HUDEP-2 (cell line): ENCODE measurements at regions not wholly inside any gene's neighbourhood (a gene's known extent, or its start where the extent isn't known, plus 50 kb on each side); places are given as distances from the start of the nearest gene placed in this dataset.
"Not testable (repeated sequence)": the region's sequence is repeated elsewhere in the genome, so short reads cannot be mapped to it uniquely, and the experiment has no call there.

Experiments
- DNase-seq, 76 experiments: peaks; one replicate each; lab custom pipeline; 2025; ENCODE audit not compliant: unreplicated experiment in 76 of 76; lab: John Stamatoyannopoulos, UW

DNA sequence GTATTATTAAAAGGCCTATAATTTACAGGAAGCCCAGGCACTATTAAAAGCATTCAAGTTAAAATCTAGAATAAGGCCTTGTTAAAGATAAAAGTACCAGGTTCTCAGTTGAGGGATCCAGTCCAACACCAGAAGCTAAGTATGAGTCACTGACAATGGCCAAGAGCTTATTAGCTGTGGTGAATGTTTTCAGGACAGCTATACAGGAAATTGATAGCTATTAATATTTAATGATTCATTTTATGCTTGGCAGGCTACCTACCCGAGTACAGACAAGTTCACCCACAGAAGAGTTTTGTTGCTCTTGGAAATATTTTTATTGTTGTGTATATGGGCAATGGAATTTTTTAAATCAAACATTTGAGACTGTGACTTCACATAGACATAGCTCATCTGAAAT, 729.6 kb upstream of the ZNF804A start:
- no peak for DNase-seq

DNA sequence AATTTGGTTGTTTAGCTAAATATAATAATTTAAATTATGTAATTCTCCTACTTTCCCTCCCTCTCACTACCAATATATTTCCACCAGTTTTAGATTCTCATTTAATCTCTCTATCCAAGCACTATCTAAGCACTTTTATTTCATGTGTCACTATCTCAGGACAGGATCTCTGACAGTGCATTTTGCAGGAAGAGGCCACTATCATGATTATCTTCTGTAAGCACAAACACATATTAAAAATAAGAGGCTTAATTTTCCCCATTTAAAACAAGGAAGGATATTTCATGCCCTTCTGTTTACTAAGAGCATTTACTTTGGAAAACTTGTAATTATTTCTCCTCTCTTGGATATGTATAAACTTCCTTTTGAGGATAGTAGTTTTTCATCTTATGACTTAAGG, 726.2 kb upstream of the ZNF804A start:
- no peak for DNase-seq

DNA sequence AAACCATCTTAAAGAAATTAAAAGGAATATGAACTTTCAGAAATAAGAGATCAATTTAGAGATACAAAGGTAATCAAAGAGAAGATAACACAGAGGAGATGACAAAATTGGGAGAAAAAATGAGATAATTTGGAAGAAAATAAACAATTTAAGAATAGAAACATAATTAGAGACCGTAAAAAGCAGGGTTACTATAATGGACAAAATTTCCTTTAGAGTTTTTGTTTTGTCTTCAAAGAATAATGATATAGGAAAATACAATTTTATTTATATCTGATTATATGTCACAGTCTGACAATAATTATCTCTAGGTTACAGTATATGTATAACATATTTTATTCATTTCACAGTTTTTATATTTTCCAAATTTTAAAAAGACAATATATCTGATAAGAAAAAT, 716.4 kb upstream of the ZNF804A start:
- no peak for DNase-seq

DNA sequence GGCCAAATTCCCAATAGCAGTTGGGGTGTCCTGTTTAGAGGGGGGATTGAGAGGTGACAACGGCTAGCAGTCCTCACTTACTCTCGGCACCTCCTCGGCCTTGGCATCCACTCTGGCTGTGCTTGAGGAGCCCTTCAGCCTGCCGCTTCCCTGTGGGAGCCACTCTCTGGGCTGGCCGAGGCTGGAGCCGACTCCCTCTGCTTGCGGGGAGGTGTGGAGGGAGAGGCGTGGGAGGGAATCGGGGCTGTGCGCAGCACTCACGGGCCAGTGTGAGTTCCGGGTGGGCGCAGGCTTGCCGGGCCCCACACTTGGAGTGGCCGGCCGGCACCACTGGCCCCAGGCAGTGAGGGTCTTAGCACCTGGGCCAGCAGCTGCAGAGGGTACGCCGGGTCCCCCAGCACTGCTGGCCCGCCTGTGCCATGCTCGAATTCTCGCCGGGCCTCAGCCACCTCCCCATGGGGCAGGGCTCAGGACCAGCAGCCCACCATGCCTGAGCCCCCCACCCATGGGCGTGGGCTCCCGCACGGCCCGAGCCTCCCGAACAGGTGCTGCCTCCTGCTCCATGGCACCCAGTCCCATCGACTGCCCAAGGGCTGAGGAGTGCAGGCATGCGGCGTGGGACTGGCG, 705.9 kb upstream of the ZNF804A start:
- DNase-seq, result no peak

GRCh38 chr2:183898641-183899040, 699.7 kb upstream of the ZNF804A start:
- DNase-seq, result no peak

DNA sequence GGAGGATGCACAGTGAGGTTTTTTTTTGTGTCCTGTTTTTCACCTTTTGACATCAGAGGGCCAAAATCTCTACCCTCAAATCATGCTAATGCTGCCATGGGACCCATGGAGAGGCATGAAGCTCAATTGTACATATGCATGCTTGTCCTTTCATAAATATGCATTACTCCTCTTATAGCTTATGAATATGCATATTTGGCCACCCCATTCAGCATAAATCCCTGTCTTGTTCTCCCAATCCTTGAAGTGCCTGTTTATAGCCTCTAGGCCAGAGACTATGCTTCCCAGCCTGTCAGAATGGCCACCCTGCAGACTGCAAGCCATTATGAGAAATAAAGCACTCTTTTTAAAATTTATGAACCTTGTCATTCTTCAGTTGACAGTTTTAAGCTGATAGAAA, 696.4 kb upstream of the ZNF804A start:
- DNase-seq, result no peak

GRCh38 chr2:183903026-183903425, 695.3 kb upstream of the ZNF804A start:
- DNase-seq, result no peak

- DNase-seq, result not testable (repeated sequence)
Measured at GRCh38 chr2:183916041-183916440, 682.3 kb upstream of the ZNF804A start.

- no peak for DNase-seq
Measured at GRCh38 chr2:183919167-183919566, 679.2 kb upstream of the ZNF804A start.

GRCh38 chr2:183919926-183920325, 678.4 kb upstream of the ZNF804A start:
- no peak for DNase-seq

DNA sequence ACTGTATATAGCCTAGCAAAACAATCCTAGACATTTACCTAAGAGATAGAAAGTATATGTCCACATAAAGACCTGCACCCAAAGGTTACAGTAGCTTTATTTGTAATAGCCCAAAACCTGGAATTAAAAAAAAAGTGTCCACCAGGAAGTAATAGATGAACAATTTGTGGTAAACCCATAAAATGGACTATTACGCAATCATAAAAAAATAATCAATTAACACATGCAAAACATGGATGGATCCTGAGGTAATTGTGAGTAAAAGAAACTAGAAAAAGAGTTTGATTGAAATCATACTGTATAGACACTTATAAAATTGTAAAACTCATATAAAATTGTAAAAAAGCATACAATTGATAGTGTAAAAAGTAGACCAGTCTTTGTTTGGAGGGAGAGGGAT, 673.0 kb upstream of the ZNF804A start:
- no peak for DNase-seq

DNA sequence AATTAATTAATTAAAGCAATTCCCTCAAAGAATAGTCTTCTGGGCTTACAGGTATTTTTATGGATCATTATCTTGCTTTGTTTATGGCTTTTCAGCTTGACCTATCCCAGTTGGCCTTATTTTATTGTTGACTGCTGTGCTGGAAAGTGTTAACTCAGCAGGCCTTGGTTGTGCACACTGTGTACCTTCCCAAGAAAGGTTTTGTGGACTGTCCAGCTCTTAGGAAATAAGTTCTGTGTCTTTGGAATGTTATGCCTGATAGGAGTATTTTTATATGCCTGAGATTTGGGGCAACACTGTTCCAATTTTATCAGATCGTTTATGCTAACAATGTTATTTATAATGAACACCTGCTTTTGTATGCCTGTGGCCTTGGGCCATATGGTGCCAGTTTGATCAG, 671.9 kb upstream of the ZNF804A start:
- no peak for DNase-seq

- no peak for DNase-seq
Measured at GRCh38 chr2:183927406-183928325, 670.7 kb upstream of the ZNF804A start.

GRCh38 chr2:183935005-183935404, 663.3 kb upstream of the ZNF804A start:
- no peak for DNase-seq

GRCh38 chr2:183937220-183937619, 661.1 kb upstream of the ZNF804A start:
- no peak for DNase-seq

GRCh38 chr2:183946193-183946592, 652.1 kb upstream of the ZNF804A start:
- DNase-seq, result no peak

GRCh38 chr2:183948861-183949260, 649.5 kb upstream of the ZNF804A start:
- no peak for DNase-seq

- DNase-seq, result no peak
Measured at GRCh38 chr2:183950673-183951072, 647.7 kb upstream of the ZNF804A start.

- no peak for DNase-seq
Measured at GRCh38 chr2:183951630-183952029, 646.7 kb upstream of the ZNF804A start.

DNA sequence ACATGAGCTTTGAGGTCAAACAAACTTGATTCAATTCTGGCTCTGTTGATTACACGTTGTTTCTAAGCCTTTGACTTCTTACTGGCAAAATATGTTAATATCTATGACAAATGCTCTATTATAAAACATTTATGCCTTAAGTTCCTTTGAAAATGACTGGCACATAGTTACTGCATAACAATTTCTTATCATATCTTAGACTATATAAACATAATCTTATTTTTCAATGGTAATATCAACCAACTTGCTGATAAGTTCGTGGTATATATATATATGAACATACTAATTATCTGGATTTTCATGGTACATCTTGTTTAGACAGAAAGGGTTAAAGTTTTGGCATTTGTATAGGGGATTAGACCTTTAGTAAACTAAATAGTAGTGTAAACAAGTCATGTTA, 645.6 kb upstream of the ZNF804A start:
- no peak for DNase-seq

- DNase-seq, result no peak
Measured at GRCh38 chr2:183963609-183964008, 634.7 kb upstream of the ZNF804A start.

DNA sequence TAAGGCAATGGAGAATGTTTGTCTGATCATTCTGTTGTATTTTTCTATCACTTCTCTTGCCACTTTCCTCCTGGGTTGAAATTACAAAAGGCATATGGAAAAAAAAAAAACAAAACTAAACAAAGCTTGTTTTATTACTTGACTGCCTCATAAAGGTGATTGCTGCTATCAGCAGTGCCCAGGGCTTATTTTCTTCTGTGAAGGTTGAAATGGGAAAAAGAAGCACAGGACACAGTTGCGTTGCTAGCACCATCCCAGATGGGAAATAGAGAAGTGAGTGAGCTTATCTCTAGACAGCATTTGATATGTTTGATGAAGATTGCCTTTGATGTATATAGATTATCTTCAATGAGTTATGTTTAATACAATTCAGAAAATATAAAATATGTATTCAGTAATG, 633.8 kb upstream of the ZNF804A start:
- no peak for DNase-seq
